Left cardiac atrium (tissue), 4 donors: ENCODE measurements at regions not wholly inside any gene's neighbourhood (a gene's known extent, or its start where the extent isn't known, plus 50 kb on each side); places are given as distances from the start of the nearest gene placed in this dataset.

Source experiments
- ATAC-seq, 2 donors: fragments of 200-7000 bp; cut with Tn5 transposase; one replicate each; pipeline ENCODE4 v1.9.1; 2020; ENCODE audit warnings: mild to moderate bottlenecking in 2 of 2, moderate library complexity in 2 of 2
- DNase-seq: peaks from one replicate; pipeline ENCODE4 v3.0.0-alpha.2; 2020
- intact Hi-C, 2 donors: fragments of 100-400 bp; cut with DNase I; formaldehyde crosslinking; loops; one replicate each; pipeline versions ENCODE4 v1.14.1 to v1.15.1; 2022 to 2023
- donor health status: DM: no; HTN: yes; CAD: no.
- donor health status: DM: no; HTN: yes; CAD: no; lungs with severe emphysema.
- donor health status: DM: yes; HTN: yes; CAD: no.
- donor health status: Dilated cardiomyopathy.

- ATAC-seq = no peak
- no peak for DNase-seq
- intact Hi-C loops = no loop called here
These were observed 98.4 kb upstream of the STEAP1B start for GRCh38 chr7:22598318-22598920.

GRCh38 chr7:22597844-22598243 is 97.9 kb upstream of the STEAP1B start:
- ATAC-seq (no peak), DNase-seq (no peak)
- intact Hi-C loops = no loop called here

GRCh38 chr7:22596763-22597400 is 96.9 kb upstream of the STEAP1B start:
- intact Hi-C loops = no loop called here

GRCh38 chr7:22594020-22594419 is 94.0 kb upstream of the STEAP1B start:
- ATAC-seq (no peak), DNase-seq (no peak)
- intact Hi-C loops = no loop called here

More at GRCh38 chr7:22596763-22597400, 96.9 kb upstream of the STEAP1B start:
- no peak for ATAC-seq
- DNase-seq = no peak

- intact Hi-C loops = no loop called here
- no peak for DNase-seq
- no peak for ATAC-seq
These were observed 91.3 kb upstream of the STEAP1B start for GRCh38 chr7:22591271-22591670.

GRCh38 chr7:22589641-22590201 is 89.7 kb upstream of the STEAP1B start:
- intact Hi-C loops = loop anchor here in 1 of 2 donors (5.0 kb wide), 1 partner anchor 138 kb away; the partner anchor contains the start of gene IL6
- DNase-seq (peak; percentile 91), ATAC-seq (peak; percentile 88 to 92)

GRCh38 chr7:22588351-22588750 is 88.4 kb upstream of the STEAP1B start:
- DNase-seq (no peak), ATAC-seq (no peak)
- intact Hi-C loops = loop anchor here in 1 of 2 donors (5.0 kb wide), 1 partner anchor 139 kb away; the partner anchor contains the start of gene IL6

- DNase-seq = no peak
- intact Hi-C loops = loop anchor here in 1 of 2 donors (5.0 kb wide), 1 partner anchor 140 kb away; the partner anchor contains the start of gene IL6
- ATAC-seq = no peak
These were observed 87.3 kb upstream of the STEAP1B start for GRCh38 chr7:22587322-22587721.

GRCh38 chr7:22586786-22587140 is 86.8 kb upstream of the STEAP1B start:
- intact Hi-C loops = loop anchor here in 1 of 2 donors (5.0 kb wide), 1 partner anchor 141 kb away; the partner anchor contains the start of gene IL6
- peak; percentile 14 to 43 for ATAC-seq

GRCh38 chr7:22586101-22586785 is 86.3 kb upstream of the STEAP1B start:
- DNase-seq (no peak), ATAC-seq (no peak)
- intact Hi-C loops = loop anchor here in 1 of 2 donors (5.0 kb wide), 1 partner anchor 141 kb away; the partner anchor contains the start of gene IL6

More at GRCh38 chr7:22586786-22587140, 86.8 kb upstream of the STEAP1B start:
- no peak for DNase-seq

- intact Hi-C loops = no loop called here
- ATAC-seq (no peak), DNase-seq (no peak)
These were observed 84.2 kb upstream of the STEAP1B start for GRCh38 chr7:22584179-22584578.

- intact Hi-C loops = no loop called here
These were observed 83.1 kb upstream of the STEAP1B start for GRCh38 chr7:22582863-22583622.

GRCh38 chr7:22581099-22581498 is 81.1 kb upstream of the STEAP1B start:
- ATAC-seq (no peak), DNase-seq (no peak)
- intact Hi-C loops = no loop called here

More at GRCh38 chr7:22582863-22583622, 83.1 kb upstream of the STEAP1B start:
- ATAC-seq (peak; percentile 25 to 37), DNase-seq (no peak)

- ATAC-seq = no peak
- intact Hi-C loops = no loop called here
- no peak for DNase-seq
These were observed 80.0 kb upstream of the STEAP1B start for GRCh38 chr7:22579961-22580360.

- intact Hi-C loops = no loop called here
- ATAC-seq (peak; percentile 11 to 42), DNase-seq (no peak)
These were observed 78.2 kb upstream of the STEAP1B start for GRCh38 chr7:22578007-22578733.

GRCh38 chr7:22577470-22578001 is 77.5 kb upstream of the STEAP1B start:
- peak; percentile 53 for DNase-seq
- ATAC-seq = peak; percentile 95 to 97
- intact Hi-C loops = no loop called here

GRCh38 chr7:22576612-22577469 is 76.9 kb upstream of the STEAP1B start:
- ATAC-seq (no peak), DNase-seq (no peak)
- intact Hi-C loops = no loop called here
